OCI-LY7 (cell line): ENCODE measurements at regions not wholly inside any gene's neighbourhood (a gene's known extent, or its start where the extent isn't known, plus 50 kb on each side); places are given as distances from the start of the nearest gene placed in this dataset.

Experiments
- CTCF ChIP-seq: fragments of 200-600 bp; sonication (generic); conservative IDR thresholded peaks from 2 replicates; pipeline ENCODE4 v1.5.1; 2014; ENCODE audit warnings: mild to moderate bottlenecking, antibody characterized with exemption, low read length, moderate library complexity, mixed read lengths
- EZH2phosphoT487 ChIP-seq: fragments of 200-600 bp; sonication (generic); IDR thresholded peaks from 2 replicates; pipeline ENCODE4 v1.6.1; 2018; ENCODE audit warnings: low read depth, borderline replicate concordance, mild to moderate bottlenecking, mixed run types, antibody characterized with exemption, low read length, moderate library complexity, mixed read lengths

DNA sequence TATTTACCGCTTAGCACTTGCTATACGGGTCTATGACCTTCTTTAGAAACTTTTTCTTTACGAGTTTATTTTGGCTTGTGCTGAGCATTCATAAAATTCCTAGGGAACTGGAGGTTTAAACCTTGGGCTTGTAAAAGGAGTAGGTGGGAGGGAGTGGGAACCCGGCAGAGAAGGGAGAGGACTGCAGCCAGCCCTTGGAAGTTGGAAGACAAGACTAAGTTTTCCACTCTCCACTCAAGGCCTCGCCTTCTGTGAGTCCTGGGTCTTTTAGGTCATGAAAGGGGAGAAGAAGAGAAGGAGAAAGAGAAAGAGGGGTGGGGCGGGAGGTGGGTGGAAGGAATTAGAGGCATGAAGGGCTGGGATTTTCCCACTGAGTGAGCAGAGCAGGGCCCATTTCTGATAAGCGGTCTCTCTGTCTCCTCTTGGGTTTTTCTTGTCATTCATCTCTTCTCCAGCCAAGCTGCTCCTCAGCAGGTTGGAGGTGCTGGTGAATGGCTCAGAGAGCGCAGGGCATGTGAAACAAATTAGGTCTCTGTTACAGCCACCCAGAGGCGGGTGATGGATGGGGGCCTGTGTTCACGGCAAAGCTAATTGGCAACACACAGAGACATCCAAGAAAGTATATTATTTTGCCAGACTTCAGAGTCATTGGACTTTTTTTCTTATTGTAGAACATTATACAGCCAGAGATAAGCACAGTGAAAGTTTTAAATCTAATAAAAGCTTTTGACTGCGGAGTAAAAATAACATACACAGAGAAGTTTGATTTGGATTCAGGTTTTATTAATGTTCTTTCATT is 247.3 kb downstream of the FOXD2 start:
- TF ChIP-seq CTCF (no peak), EZH2phosphoT487 (no peak)
